ENCODE measurements at regions not wholly inside any gene's neighbourhood (a gene's known extent, or its start where the extent isn't known, plus 50 kb on each side); places are given as distances from the start of the nearest gene placed in this dataset.

DNA sequence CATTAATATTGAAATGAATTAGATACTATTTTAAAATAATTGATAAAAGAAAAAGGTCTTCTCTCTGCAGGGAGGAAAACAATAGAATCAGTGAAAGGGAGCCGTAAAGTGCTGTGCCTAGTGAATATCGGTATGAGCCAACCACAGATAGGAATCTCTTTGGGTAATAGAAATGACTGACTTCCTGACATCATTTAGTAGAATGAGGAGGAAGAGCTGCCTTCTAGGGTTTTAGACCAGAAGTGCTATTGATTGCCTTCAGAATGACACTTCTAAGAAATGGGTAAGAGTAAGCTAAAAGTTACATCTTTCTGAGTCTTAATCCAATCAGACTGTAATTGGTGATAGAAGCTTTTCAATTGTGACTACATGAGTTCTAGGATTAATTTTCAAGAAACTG lies 134.0 kb upstream of the MAP9 start:
- TF ChIP-seq, protein P1, sequence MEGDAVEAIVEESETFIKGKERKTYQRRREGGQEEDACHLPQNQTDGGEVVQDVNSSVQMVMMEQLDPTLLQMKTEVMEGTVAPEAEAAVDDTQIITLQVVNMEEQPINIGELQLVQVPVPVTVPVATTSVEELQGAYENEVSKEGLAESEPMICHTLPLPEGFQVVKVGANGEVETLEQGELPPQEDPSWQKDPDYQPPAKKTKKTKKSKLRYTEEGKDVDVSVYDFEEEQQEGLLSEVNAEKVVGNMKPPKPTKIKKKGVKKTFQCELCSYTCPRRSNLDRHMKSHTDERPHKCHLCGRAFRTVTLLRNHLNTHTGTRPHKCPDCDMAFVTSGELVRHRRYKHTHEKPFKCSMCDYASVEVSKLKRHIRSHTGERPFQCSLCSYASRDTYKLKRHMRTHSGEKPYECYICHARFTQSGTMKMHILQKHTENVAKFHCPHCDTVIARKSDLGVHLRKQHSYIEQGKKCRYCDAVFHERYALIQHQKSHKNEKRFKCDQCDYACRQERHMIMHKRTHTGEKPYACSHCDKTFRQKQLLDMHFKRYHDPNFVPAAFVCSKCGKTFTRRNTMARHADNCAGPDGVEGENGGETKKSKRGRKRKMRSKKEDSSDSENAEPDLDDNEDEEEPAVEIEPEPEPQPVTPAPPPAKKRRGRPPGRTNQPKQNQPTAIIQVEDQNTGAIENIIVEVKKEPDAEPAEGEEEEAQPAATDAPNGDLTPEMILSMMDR (IDR thresholded peaks at IDR 0.05; ENCODE audit: low read depth, low read length) = no peak
- TF ChIP-seq EZH2phosphoT487 (IDR thresholded peaks at IDR 0.05; ENCODE audit: low read depth) = no peak
